ENCODE measurements at regions not wholly inside any gene's neighbourhood (a gene's known extent, or its start where the extent isn't known, plus 50 kb on each side); places are given as distances from the start of the nearest gene placed in this dataset.

- Mint-ChIP-seq H3K9me3 (peaks cover 0 to 12% (median 9%) of the 10 kb centered on the region in 8 donors), H3K4me3 (no peak overlapping the region)
- POLR2A ChIA-PET (ENCODE audit: partially characterized antibody), result no interaction called here
Observed at GRCh38 chr13:80860845-80861244, 519.9 kb upstream of the SPRY2 start.

GRCh38 chr13:80858131-80858530, 517.2 kb upstream of the SPRY2 start:
- peaks cover 0 to 12% (median 4%) of the 10 kb centered on the region in 8 donors for H3K9me3 Mint-ChIP-seq
- no peaks in the 10 kb centered on the region for H3K27me3 Mint-ChIP-seq
- H3K36me3 Mint-ChIP-seq, result no peaks in the 10 kb centered on the region
- Histone ChIP-seq H3K4me1 (ENCODE audit: insufficient read depth, low read length) (no peaks in the 10 kb centered on the region), H3K36me3 (ENCODE audit: insufficient read depth, low read length) (no peaks in the 10 kb centered on the region), H3K27me3 (ENCODE audit: insufficient read depth, low read length) (no peaks in the 10 kb centered on the region), H3K27ac (ENCODE audit: low read depth, low read length) (no peak overlapping the region), H3K9me3 (ENCODE audit: control insufficient read depth in 1 of 2, low read length in 2 of 2) (no peaks in the 10 kb centered on the region), H3K4me3 (ENCODE audit: low read length in 2 of 2) (no peak overlapping the region)
- intact Hi-C loops (cut with micrococcal nuclease), result no loop called here
- no peak for DNase-seq
- no peaks in the 10 kb centered on the region for H3K4me1 Mint-ChIP-seq
- ChIA-PET CTCF (ENCODE audit: partially characterized antibody) (no interaction called here), POLR2A (ENCODE audit: partially characterized antibody) (no interaction called here)
- no peak overlapping the region for H3K4me3 Mint-ChIP-seq
- no peak overlapping the region for H3K27ac Mint-ChIP-seq

More at GRCh38 chr13:80860845-80861244, 519.9 kb upstream of the SPRY2 start:
- Mint-ChIP-seq H3K27me3 (no peaks in the 10 kb centered on the region), H3K4me1 (no peaks in the 10 kb centered on the region), H3K27ac (no peak overlapping the region), H3K36me3 (no peaks in the 10 kb centered on the region)
- H3K27me3 ChIP-seq (ENCODE audit: insufficient read depth, low read length), result no peaks in the 10 kb centered on the region
- CTCF ChIA-PET (ENCODE audit: partially characterized antibody), result no interaction called here
- intact Hi-C loops (cut with micrococcal nuclease), result no loop called here
- no peak overlapping the region for H3K4me3 ChIP-seq (ENCODE audit: low read length in 2 of 2)
- H3K9me3 ChIP-seq (ENCODE audit: control insufficient read depth in 1 of 2, low read length in 2 of 2), result no peaks in the 10 kb centered on the region
- no peak for DNase-seq
- H3K27ac ChIP-seq (ENCODE audit: low read depth, low read length), result no peak overlapping the region
- H3K36me3 ChIP-seq (ENCODE audit: insufficient read depth, low read length), result no peaks in the 10 kb centered on the region
- H3K4me1 ChIP-seq (ENCODE audit: insufficient read depth, low read length), result no peaks in the 10 kb centered on the region

GRCh38 chr13:80857321-80857720, 516.4 kb upstream of the SPRY2 start:
- intact Hi-C loops (cut with micrococcal nuclease), result no loop called here
- ChIA-PET CTCF (ENCODE audit: partially characterized antibody) (no interaction called here), POLR2A (ENCODE audit: partially characterized antibody) (no interaction called here)
- no peak overlapping the region for H3K4me3 ChIP-seq (ENCODE audit: low read length in 2 of 2)
- Mint-ChIP-seq H3K27ac (no peak overlapping the region), H3K36me3 (no peaks in the 10 kb centered on the region), H3K4me1 (no peaks in the 10 kb centered on the region), H3K4me3 (no peak overlapping the region), H3K27me3 (no peaks in the 10 kb centered on the region), H3K9me3 (peaks cover 0 to 12% (median 4%) of the 10 kb centered on the region in 8 donors)
- no peaks in the 10 kb centered on the region for H3K36me3 ChIP-seq (ENCODE audit: insufficient read depth, low read length)
- no peak for DNase-seq
- H3K9me3 ChIP-seq (ENCODE audit: control insufficient read depth in 1 of 2, low read length in 2 of 2), result no peaks in the 10 kb centered on the region
- H3K27ac ChIP-seq (ENCODE audit: low read depth, low read length), result no peak overlapping the region
- H3K4me1 ChIP-seq (ENCODE audit: insufficient read depth, low read length), result no peaks in the 10 kb centered on the region
- H3K27me3 ChIP-seq (ENCODE audit: insufficient read depth, low read length), result no peaks in the 10 kb centered on the region

- CTCF ChIA-PET (ENCODE audit: partially characterized antibody), result no interaction called here
- intact Hi-C loops (cut with micrococcal nuclease), result no loop called here
Observed at GRCh38 chr13:80850771-80851170, 509.8 kb upstream of the SPRY2 start.

GRCh38 chr13:80844164-80844563, 503.2 kb upstream of the SPRY2 start:
- Mint-ChIP-seq H3K9me3 (peaks cover 0 to 10% (median 4%) of the 10 kb centered on the region in 8 donors), H3K27ac (no peak overlapping the region), H3K4me1 (no peaks in the 10 kb centered on the region), H3K4me3 (no peak overlapping the region), H3K36me3 (no peaks in the 10 kb centered on the region), H3K27me3 (no peaks in the 10 kb centered on the region)
- CTCF ChIA-PET (ENCODE audit: partially characterized antibody), result no interaction called here
- H3K27me3 ChIP-seq (ENCODE audit: insufficient read depth, low read length), result no peaks in the 10 kb centered on the region
- H3K9me3 ChIP-seq (ENCODE audit: control insufficient read depth in 1 of 2, low read length in 2 of 2), result no peaks in the 10 kb centered on the region
- no peaks in the 10 kb centered on the region for H3K4me1 ChIP-seq (ENCODE audit: insufficient read depth, low read length)
- DNase-seq, result no peak
- POLR2A ChIA-PET (ENCODE audit: partially characterized antibody), result no interaction called here
- no peak overlapping the region for H3K4me3 ChIP-seq (ENCODE audit: low read length in 2 of 2)
- H3K36me3 ChIP-seq (ENCODE audit: insufficient read depth, low read length), result no peaks in the 10 kb centered on the region
- H3K27ac ChIP-seq (ENCODE audit: low read depth, low read length), result no peak overlapping the region
- intact Hi-C loops (cut with micrococcal nuclease), result no loop called here

More at GRCh38 chr13:80850771-80851170, 509.8 kb upstream of the SPRY2 start:
- peaks cover 4 to 11% (median 5%) of the 10 kb centered on the region in 8 donors for H3K9me3 Mint-ChIP-seq
- H3K4me3 Mint-ChIP-seq, result no peak overlapping the region
- POLR2A ChIA-PET (ENCODE audit: partially characterized antibody), result no interaction called here
- Histone ChIP-seq H3K9me3 (ENCODE audit: control insufficient read depth in 1 of 2, low read length in 2 of 2) (no peaks in the 10 kb centered on the region), H3K27me3 (ENCODE audit: insufficient read depth, low read length) (no peaks in the 10 kb centered on the region), H3K4me3 (ENCODE audit: low read length in 2 of 2) (no peak overlapping the region), H3K36me3 (ENCODE audit: insufficient read depth, low read length) (no peaks in the 10 kb centered on the region), H3K27ac (ENCODE audit: low read depth, low read length) (no peak overlapping the region), H3K4me1 (ENCODE audit: insufficient read depth, low read length) (no peaks in the 10 kb centered on the region)
- no peak overlapping the region for H3K27ac Mint-ChIP-seq
- no peak for DNase-seq
- H3K36me3 Mint-ChIP-seq, result no peaks in the 10 kb centered on the region
- no peaks in the 10 kb centered on the region for H3K4me1 Mint-ChIP-seq
- no peaks in the 10 kb centered on the region for H3K27me3 Mint-ChIP-seq

- intact Hi-C loops (cut with micrococcal nuclease), result no loop called here
- H3K4me3 Mint-ChIP-seq, result no peak overlapping the region
- no peak overlapping the region for H3K27ac Mint-ChIP-seq
- Histone ChIP-seq H3K27ac (ENCODE audit: low read depth, low read length) (no peak overlapping the region), H3K4me1 (ENCODE audit: insufficient read depth, low read length) (no peaks in the 10 kb centered on the region), H3K9me3 (ENCODE audit: control insufficient read depth in 1 of 2, low read length in 2 of 2) (no peaks in the 10 kb centered on the region), H3K4me3 (ENCODE audit: low read length in 2 of 2) (no peak overlapping the region), H3K36me3 (ENCODE audit: insufficient read depth, low read length) (no peaks in the 10 kb centered on the region), H3K27me3 (ENCODE audit: insufficient read depth, low read length) (no peaks in the 10 kb centered on the region)
- H3K36me3 Mint-ChIP-seq, result no peaks in the 10 kb centered on the region
- no peaks in the 10 kb centered on the region for H3K4me1 Mint-ChIP-seq
- ChIA-PET POLR2A (ENCODE audit: partially characterized antibody) (no interaction called here), CTCF (ENCODE audit: partially characterized antibody) (no interaction called here)
- H3K9me3 Mint-ChIP-seq, result peaks cover 2 to 11% (median 7%) of the 10 kb centered on the region in 8 donors
- no peaks in the 10 kb centered on the region for H3K27me3 Mint-ChIP-seq
- DNase-seq, result no peak
Observed at GRCh38 chr13:80841414-80841813, 500.5 kb upstream of the SPRY2 start.

- Mint-ChIP-seq H3K36me3 (no peaks in the 10 kb centered on the region), H3K27me3 (no peaks in the 10 kb centered on the region), H3K27ac (no peak overlapping the region), H3K9me3 (peaks cover 2 to 16% (median 8%) of the 10 kb centered on the region in 8 donors), H3K4me3 (no peak overlapping the region), H3K4me1 (no peaks in the 10 kb centered on the region)
- Histone ChIP-seq H3K27ac (ENCODE audit: low read depth, low read length) (no peak overlapping the region), H3K4me3 (ENCODE audit: low read length in 2 of 2) (no peak overlapping the region), H3K27me3 (ENCODE audit: insufficient read depth, low read length) (no peaks in the 10 kb centered on the region), H3K4me1 (ENCODE audit: insufficient read depth, low read length) (no peaks in the 10 kb centered on the region), H3K9me3 (ENCODE audit: control insufficient read depth in 1 of 2, low read length in 2 of 2) (no peaks in the 10 kb centered on the region), H3K36me3 (ENCODE audit: insufficient read depth, low read length) (no peaks in the 10 kb centered on the region)
- ChIA-PET POLR2A (ENCODE audit: partially characterized antibody) (no interaction called here), CTCF (ENCODE audit: partially characterized antibody) (no interaction called here)
- intact Hi-C loops (cut with micrococcal nuclease), result no loop called here
- DNase-seq, result no peak
Observed at GRCh38 chr13:80840316-80840976, 499.5 kb upstream of the SPRY2 start.

GRCh38 chr13:80835902-80836301, 495.0 kb upstream of the SPRY2 start:
- Mint-ChIP-seq H3K36me3 (no peaks in the 10 kb centered on the region), H3K9me3 (peaks cover under 1 to 37% (median 25%) of the 10 kb centered on the region in 8 donors), H3K27me3 (no peaks in the 10 kb centered on the region), H3K4me3 (no peak overlapping the region), H3K4me1 (no peaks in the 10 kb centered on the region), H3K27ac (no peak overlapping the region)
- Histone ChIP-seq H3K9me3 (ENCODE audit: control insufficient read depth in 1 of 2, low read length in 2 of 2) (no peaks in the 10 kb centered on the region), H3K36me3 (ENCODE audit: insufficient read depth, low read length) (no peaks in the 10 kb centered on the region), H3K4me3 (ENCODE audit: low read length in 2 of 2) (no peak overlapping the region), H3K27ac (ENCODE audit: low read depth, low read length) (no peak overlapping the region), H3K4me1 (ENCODE audit: insufficient read depth, low read length) (no peaks in the 10 kb centered on the region), H3K27me3 (ENCODE audit: insufficient read depth, low read length) (no peaks in the 10 kb centered on the region)
- ChIA-PET POLR2A (ENCODE audit: partially characterized antibody) (no interaction called here), CTCF (ENCODE audit: partially characterized antibody) (no interaction called here)
- DNase-seq, result no peak
- intact Hi-C loops (cut with micrococcal nuclease), result no loop called here

Data from CD4-positive, alpha-beta memory T cell (primary cell).